GM12873 (cell line): ENCODE measurements at regions not wholly inside any gene's neighbourhood (a gene's known extent, or its start where the extent isn't known, plus 50 kb on each side); places are given as distances from the start of the nearest gene placed in this dataset.

Source experiments
- TF ChIP-seq, protein P1 (sequence below): IDR thresholded peaks from 2 replicates; pipeline ENCODE4 v1.5.1; 2012; ENCODE audit warnings: low read depth, mild to moderate bottlenecking, moderate library complexity, low read length, control low read depth; ENCODE audit not compliant: insufficient read depth; ENCODE audit errors: missing control alignments

DNA sequence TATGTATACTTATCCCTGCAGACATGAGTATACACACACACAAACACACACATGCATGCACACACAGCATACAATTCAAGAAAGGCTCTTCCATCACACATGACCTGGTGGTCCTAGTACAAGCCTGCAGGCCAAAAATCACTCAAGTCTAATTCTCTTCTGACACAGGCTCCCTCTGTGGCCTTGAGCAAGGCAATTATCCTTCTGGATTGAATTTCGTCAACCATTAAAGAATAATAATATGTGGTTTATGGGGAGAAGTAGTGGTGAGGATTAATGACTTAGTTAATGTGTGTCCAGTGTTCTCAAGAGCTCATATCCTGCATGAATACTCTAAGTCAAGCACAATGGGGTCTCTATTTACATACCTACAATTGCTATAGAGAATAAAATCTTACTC, 161.8 kb upstream of the KIAA1217 start:
- TF ChIP-seq, protein P1, sequence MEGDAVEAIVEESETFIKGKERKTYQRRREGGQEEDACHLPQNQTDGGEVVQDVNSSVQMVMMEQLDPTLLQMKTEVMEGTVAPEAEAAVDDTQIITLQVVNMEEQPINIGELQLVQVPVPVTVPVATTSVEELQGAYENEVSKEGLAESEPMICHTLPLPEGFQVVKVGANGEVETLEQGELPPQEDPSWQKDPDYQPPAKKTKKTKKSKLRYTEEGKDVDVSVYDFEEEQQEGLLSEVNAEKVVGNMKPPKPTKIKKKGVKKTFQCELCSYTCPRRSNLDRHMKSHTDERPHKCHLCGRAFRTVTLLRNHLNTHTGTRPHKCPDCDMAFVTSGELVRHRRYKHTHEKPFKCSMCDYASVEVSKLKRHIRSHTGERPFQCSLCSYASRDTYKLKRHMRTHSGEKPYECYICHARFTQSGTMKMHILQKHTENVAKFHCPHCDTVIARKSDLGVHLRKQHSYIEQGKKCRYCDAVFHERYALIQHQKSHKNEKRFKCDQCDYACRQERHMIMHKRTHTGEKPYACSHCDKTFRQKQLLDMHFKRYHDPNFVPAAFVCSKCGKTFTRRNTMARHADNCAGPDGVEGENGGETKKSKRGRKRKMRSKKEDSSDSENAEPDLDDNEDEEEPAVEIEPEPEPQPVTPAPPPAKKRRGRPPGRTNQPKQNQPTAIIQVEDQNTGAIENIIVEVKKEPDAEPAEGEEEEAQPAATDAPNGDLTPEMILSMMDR = no peak

DNA sequence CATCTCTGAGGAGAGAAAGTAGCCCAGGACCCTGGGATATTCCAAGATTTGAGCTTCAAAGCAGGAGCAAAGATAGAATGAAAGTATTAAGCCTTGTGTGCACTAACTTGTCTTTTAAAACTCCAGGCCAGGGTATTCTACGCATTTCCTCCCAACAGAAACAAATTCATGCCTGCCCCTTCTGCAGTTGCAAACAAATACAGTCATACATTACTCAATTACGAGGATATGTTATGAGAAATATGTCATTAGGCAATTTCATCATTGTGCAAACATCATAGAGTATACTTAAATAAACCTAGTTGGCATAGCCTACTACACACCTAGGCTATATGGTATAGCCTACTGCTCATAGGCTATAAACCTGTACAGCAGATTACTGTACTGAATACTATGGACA, 154.5 kb upstream of the KIAA1217 start:
- TF ChIP-seq, protein P1 = no peak

DNA sequence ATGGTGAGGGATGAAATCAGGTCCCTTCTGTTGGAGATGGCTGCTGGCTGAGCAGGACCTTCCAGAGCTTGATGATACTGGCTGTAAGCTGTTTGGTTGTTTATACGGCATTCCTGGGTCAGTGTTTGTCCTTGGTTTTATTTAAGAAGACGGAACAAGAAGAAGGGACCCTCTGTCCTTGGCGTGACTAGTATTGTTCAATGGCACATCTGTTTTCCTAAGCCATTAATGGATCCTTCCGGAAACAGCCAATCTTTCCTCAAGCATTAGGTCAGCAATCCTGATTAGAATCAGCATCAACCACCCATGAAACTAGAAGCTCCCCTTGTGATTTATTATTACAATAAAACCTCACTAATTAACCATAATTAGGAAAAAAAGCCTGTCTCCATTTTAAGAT, 128.7 kb upstream of the KIAA1217 start:
- TF ChIP-seq, protein P1 = no peak

DNA sequence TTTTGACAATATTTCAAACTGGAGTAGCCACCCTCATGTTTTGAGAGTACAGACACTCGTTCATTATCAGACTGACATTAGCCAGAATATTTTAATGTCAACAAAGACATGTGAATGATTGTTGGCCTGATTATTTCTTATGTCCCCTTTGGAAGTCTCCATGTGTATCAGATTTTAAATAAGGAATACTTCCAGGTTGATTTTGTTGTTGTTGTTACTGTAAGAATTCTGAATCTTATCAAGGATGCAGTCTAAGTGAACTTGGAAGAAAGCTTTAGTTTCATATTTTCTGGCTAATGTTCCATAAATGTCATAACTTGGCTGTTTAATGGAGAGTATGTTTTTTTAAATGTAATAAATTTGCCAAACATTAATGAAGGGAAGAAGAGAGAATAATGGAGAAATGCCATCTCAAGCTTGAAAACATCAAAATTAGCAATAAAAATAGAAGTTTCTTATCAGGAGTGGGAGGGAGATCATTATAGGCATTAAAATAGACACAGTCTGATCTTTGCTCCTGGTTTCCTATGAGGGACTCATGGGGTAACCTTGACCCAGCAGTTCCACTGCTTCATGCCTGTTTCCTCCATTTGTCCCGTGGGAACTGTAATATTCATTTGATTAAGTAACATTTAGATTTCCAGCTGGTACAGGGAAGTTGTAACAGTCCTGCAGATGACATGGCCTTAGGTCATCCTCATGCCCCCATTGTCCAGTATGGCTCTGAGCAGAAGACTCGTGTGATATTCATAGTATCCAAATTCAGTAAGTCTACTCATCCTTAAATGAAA, 122.4 kb upstream of the KIAA1217 start:
- TF ChIP-seq, protein P1 = no peak

DNA sequence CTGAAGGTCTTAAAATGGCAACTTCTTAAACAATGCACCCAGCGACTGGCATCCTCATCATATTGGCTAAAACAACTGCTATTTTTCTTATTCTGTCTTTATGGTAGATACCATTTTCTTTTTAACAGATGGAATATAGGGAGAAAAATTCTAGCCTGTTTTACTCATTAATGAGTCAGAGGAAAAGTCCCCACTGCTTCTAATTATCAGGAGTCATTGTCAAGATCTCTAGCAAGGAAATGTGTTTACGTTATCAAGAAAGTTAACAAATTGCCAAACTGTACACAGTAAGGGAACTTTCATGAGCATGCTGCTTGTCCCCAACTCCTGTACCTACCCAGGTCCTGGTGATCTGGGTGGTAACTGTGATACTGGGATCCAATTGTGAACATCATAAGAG, 117.7 kb upstream of the KIAA1217 start:
- TF ChIP-seq, protein P1 = no peak

DNA sequence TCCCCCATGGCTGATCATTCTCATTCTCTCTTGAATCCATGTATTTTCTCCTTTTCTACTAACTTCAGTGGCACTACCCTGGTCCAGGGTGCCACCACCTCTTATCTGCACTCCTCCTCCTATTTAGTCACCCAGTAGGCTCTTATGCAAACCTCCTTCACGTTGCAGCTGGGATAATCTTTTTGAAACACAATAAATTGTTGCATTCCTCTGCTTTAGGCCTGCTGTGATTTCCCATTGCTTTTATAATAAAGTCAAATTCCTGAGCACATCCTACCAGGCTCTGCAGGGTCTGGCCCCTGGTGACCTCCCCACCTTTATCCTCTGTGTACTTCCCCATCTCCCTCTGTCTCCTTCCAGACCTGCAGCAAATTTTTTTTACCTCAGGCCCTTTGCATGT, 112.7 kb upstream of the KIAA1217 start:
- TF ChIP-seq, protein P1 = no peak

DNA sequence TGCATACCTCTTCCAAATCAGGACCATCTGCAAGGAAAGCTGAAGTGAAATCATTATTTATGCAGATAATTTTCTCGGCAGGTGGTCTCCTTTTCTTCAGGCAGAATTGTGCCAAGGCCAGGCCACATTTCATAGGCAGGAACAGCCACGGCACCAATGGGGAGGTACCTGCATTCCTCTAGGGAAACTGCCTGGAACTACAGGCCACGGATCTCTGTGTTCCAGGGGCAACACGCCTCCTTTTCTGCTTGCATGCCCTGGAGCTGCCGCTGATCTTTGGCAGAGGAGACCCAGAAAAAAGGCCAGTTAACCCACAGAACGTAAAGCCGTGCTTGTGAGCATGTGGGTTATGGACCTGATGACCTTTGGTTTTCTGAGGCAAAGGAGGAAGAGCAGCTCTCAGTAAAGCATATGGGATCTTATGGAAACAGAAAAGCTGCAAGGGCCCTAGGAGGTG, 111.2 kb upstream of the KIAA1217 start:
- TF ChIP-seq, protein P1 = no peak
